ENCODE measurements at regions not wholly inside any gene's neighbourhood (a gene's known extent, or its start where the extent isn't known, plus 50 kb on each side); places are given as distances from the start of the nearest gene placed in this dataset.

DNA sequence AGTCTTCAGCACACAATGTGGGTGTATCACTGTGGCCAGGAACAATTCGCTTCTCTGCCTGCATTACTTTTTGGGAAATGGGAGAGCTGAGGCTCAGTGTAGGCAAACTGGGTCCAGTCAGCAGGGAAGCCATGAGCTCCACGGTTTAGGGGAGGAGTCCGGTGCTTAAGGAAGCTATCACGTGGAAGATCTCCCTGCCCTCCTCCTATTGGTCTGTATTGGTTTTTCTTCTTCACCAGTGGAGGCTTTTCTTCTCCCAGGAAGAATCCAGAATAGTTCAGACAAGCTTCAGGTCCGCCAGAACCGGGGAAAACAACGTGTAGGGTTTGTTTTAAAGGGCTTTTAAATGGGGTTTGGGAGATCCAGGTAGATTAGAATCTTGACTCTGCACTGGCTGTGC lies 156.2 kb upstream of the CAMK1G start:
- WGBS (ENCODE audit: insufficient coverage, insufficient read length): no CpG with 5 or more reads among the region's 7 CpGs
- no peak overlapping the region for H3K4me3 ChIP-seq (ENCODE audit: low read length)
- H3K27me3 ChIP-seq (ENCODE audit: control insufficient read depth, insufficient read depth, low read length): no peaks in the 10 kb centered on the region
- peaks cover 8% of the 10 kb centered on the region for H3K4me1 ChIP-seq (ENCODE audit: control insufficient read depth, insufficient read depth, low read length)
- no peak for DNase-seq (ENCODE audit: low read depth, low spot score)
- no peaks in the 10 kb centered on the region for H3K9me3 ChIP-seq (ENCODE audit: control insufficient read depth, insufficient read depth, low read length)
- no peaks in the 10 kb centered on the region for H3K36me3 ChIP-seq (ENCODE audit: control insufficient read depth, insufficient read depth, low read length)
- H3K27ac ChIP-seq (ENCODE audit: low read length): no peak overlapping the region

DNA sequence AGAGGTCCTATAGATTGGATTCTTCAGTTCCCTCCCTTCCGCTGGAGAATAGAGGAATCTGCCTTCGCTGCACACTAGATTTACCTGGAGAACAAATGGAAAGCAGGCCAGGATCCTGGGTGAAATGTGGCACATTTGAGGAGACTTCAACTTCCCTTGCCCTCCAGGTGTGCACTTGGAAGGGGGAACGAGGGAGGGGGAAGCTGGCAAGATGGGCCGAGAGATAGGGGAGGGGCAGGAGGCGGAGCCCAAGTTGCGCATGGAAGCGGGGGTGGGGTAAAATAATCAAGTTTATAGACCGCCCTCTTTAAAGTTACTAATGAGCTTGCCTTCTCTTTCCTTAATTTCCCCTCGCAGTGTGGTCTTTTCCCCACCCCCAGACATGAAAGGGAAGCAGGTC lies 155.7 kb upstream of the CAMK1G start:
- DNase-seq (ENCODE audit: low read depth, low spot score): no peak
- Histone ChIP-seq H3K4me3 (ENCODE audit: low read length) (no peak overlapping the region), H3K27ac (ENCODE audit: low read length) (no peak overlapping the region), H3K27me3 (ENCODE audit: control insufficient read depth, insufficient read depth, low read length) (no peaks in the 10 kb centered on the region), H3K4me1 (ENCODE audit: control insufficient read depth, insufficient read depth, low read length) (peaks cover 9% of the 10 kb centered on the region), H3K9me3 (ENCODE audit: control insufficient read depth, insufficient read depth, low read length) (no peaks in the 10 kb centered on the region), H3K36me3 (ENCODE audit: control insufficient read depth, insufficient read depth, low read length) (no peaks in the 10 kb centered on the region)
- no CpG with 5 or more reads among the region's 9 CpGs for WGBS (ENCODE audit: insufficient coverage, insufficient read length)

DNA sequence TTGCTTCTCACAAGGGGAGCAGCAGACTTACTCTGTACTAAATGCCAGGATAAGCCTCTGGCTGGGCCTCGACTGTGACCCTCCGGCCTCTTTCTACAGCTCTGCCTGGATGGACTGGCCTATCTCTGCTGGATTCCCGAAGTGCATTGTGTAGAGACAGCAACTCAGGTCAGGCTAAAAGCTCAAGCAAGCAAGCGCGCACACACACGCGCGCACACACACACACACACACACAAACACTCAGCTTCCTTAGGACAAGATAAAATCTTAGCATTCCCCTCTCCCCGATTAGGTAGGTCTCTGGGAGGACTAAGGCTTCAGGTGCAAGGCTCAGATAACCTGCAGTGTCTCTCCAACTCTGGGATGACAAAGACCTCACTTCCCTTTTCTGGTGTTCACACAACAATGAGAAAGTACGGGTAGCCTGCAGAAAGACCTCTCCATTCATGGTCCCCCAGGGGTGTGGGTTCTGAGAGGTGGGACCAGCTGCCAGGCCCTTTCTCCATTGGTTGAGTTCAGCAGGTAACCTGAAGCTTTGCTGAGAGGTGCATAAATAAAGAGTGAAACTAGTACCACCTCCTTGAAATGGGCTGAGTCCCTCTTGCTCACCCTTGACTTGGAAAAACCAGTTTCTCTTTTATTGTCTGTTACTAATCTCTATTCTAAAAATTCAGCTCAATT lies 155.1 kb upstream of the CAMK1G start:
- no peak overlapping the region for H3K4me3 ChIP-seq (ENCODE audit: low read length)

DNA sequence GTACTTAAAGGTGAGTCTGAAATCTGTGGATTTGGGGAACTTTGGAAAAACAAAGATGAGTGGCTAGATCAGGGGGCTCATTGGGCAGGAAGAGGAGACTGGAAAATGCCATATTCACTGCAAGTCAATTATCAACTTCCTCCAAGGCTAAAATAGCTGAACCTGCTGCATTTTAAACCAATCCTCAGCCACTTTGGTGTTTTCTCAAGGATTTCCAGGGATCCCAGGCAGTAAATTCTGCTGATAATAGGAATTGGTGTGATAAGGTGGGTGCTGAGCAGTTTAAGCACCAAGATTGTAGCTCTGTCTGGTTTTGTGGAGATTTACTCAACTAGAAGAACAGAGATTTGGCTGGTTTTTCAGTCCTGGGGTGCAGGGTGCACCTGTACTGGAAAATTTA lies 153.9 kb upstream of the CAMK1G start:
- Histone ChIP-seq H3K27ac (ENCODE audit: low read length) (no peak overlapping the region), H3K4me3 (ENCODE audit: low read length) (no peak overlapping the region), H3K36me3 (ENCODE audit: control insufficient read depth, insufficient read depth, low read length) (no peaks in the 10 kb centered on the region), H3K27me3 (ENCODE audit: control insufficient read depth, insufficient read depth, low read length) (no peaks in the 10 kb centered on the region), H3K4me1 (ENCODE audit: control insufficient read depth, insufficient read depth, low read length) (peaks cover 17% of the 10 kb centered on the region), H3K9me3 (ENCODE audit: control insufficient read depth, insufficient read depth, low read length) (no peaks in the 10 kb centered on the region)
- no peak for DNase-seq (ENCODE audit: low read depth, low spot score)

More for the DNA sequence above, 155.1 kb upstream of the CAMK1G start:
- Histone ChIP-seq H3K27me3 (ENCODE audit: control insufficient read depth, insufficient read depth, low read length) (no peaks in the 10 kb centered on the region), H3K36me3 (ENCODE audit: control insufficient read depth, insufficient read depth, low read length) (no peaks in the 10 kb centered on the region), H3K9me3 (ENCODE audit: control insufficient read depth, insufficient read depth, low read length) (no peaks in the 10 kb centered on the region), H3K4me1 (ENCODE audit: control insufficient read depth, insufficient read depth, low read length) (peaks cover 12% of the 10 kb centered on the region), H3K27ac (ENCODE audit: low read length) (no peak overlapping the region)
- no CpG with 5 or more reads among the region's 10 CpGs for WGBS (ENCODE audit: insufficient coverage, insufficient read length)
- no peak for DNase-seq (ENCODE audit: low read depth, low spot score)

DNA sequence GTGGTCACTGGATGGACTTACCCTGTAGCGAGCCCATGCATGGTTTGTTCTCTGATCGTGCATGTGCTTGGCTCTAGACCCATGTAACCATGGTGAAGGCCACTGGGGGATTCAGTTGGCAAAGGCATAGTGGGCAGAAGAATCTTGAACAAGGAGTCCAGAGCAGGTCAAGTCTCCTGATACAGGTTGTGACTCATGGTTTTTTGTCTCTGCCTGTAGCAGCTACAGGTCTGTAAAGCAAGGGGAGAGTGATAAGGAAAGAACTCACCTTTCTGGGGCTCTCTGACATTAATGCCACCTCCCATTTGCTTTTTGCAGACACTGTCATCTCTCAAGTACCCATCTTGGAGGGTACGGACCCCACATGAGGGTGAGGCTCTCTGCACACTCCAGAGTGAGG lies 153.4 kb upstream of the CAMK1G start:
- peaks cover 19% of the 10 kb centered on the region for H3K4me1 ChIP-seq (ENCODE audit: control insufficient read depth, insufficient read depth, low read length)

DNA sequence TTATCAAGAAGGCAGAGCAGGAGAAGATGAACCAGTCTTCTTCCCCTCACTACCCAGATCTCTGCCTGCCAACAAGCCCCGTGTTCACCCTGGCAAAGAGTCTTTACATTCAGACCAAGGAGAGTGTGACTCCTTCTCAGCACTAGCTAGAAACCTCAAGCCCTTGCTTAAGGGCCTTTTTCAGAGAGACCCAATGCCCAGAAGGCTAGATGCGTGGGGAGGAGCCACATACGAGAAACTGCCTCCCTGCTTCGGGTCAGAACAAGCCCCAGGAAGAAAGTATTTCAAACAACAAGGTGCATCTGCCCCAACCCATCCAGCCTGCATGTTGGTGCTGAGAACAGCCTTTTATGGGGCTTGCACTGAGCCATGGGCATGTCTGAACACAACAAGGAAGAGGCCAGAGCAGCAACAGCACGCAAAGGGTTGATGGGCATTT lies 152.7 kb upstream of the CAMK1G start:
- no peak overlapping the region for H3K4me3 ChIP-seq (ENCODE audit: low read length)
- DNase-seq (ENCODE audit: low read depth, low spot score): no peak
- no peak overlapping the region for H3K27ac ChIP-seq (ENCODE audit: low read length)
- H3K36me3 ChIP-seq (ENCODE audit: control insufficient read depth, insufficient read depth, low read length): no peaks in the 10 kb centered on the region
- no peaks in the 10 kb centered on the region for H3K9me3 ChIP-seq (ENCODE audit: control insufficient read depth, insufficient read depth, low read length)
- WGBS (ENCODE audit: insufficient coverage, insufficient read length): no CpG with 5 or more reads among the region's 5 CpGs
- peaks cover 19% of the 10 kb centered on the region for H3K4me1 ChIP-seq (ENCODE audit: control insufficient read depth, insufficient read depth, low read length)
- H3K27me3 ChIP-seq (ENCODE audit: control insufficient read depth, insufficient read depth, low read length): no peaks in the 10 kb centered on the region

More for the DNA sequence above, 153.4 kb upstream of the CAMK1G start:
- Histone ChIP-seq H3K9me3 (ENCODE audit: control insufficient read depth, insufficient read depth, low read length) (no peaks in the 10 kb centered on the region), H3K27me3 (ENCODE audit: control insufficient read depth, insufficient read depth, low read length) (no peaks in the 10 kb centered on the region), H3K4me3 (ENCODE audit: low read length) (no peak overlapping the region), H3K36me3 (ENCODE audit: control insufficient read depth, insufficient read depth, low read length) (no peaks in the 10 kb centered on the region), H3K27ac (ENCODE audit: low read length) (no peak overlapping the region)
- no peak for DNase-seq (ENCODE audit: low read depth, low spot score)
- no CpG with 5 or more reads among the region's 3 CpGs for WGBS (ENCODE audit: insufficient coverage, insufficient read length)

DNA sequence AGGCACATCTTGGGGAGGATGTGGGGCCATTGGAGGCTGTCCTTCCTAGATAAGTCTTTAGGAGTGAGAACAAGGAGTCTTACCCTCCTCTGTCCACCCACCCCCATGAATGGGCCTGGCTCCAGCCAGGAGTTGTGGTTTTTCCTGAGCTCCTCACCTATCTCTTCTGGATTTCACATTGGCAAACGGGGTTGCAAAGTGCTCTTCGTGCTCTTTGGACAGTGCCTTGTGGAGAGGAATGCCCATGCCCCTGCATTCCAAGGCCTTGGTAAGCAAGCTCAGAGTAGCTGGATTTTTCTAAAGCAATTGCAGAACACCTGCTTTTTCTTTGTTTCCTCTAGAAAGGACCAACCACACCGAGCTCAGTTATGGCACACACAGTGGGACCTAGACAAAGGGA lies 152.1 kb upstream of the CAMK1G start:
- no peaks in the 10 kb centered on the region for H3K9me3 ChIP-seq (ENCODE audit: control insufficient read depth, insufficient read depth, low read length)
- DNase-seq (ENCODE audit: low read depth, low spot score): no peak
- WGBS (ENCODE audit: insufficient coverage, insufficient read length): no CpG with 5 or more reads among the region's 3 CpGs
- H3K4me1 ChIP-seq (ENCODE audit: control insufficient read depth, insufficient read depth, low read length): peaks cover 19% of the 10 kb centered on the region
- no peak overlapping the region for H3K27ac ChIP-seq (ENCODE audit: low read length)
- H3K4me3 ChIP-seq (ENCODE audit: low read length): no peak overlapping the region
- no peaks in the 10 kb centered on the region for H3K27me3 ChIP-seq (ENCODE audit: control insufficient read depth, insufficient read depth, low read length)
- H3K36me3 ChIP-seq (ENCODE audit: control insufficient read depth, insufficient read depth, low read length): no peaks in the 10 kb centered on the region

DNA sequence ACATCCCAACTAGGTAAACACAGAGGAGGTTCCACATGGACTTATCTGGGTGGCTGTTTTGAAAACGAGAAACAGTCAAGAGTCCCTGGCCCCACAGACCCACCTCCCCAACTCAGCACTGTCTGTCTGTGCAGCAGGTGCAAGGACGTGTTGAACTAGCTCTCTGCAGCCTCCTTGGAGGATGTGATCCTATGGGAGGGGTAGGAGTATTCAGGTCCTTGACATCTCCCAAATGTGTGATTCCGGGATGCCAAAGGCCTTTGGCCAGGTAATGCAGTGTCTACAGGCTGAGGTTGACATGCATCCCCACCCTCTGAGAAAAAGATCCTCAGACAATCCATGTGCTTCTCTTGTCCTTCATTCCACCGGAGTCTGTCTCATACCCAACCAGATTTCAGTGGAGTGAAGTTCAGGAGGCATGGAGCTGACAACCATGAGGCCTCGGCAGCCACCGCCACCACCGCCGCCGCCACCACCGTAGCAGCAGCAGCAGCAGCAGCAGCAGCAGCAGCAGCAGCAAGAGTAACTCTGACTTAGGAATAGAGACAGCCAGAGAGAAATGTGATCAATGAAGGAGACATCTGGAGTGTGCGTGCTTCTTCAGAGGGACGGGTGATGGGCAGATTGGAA lies 151.6 kb upstream of the CAMK1G start:
- no CpG with 5 or more reads among the region's 12 CpGs for WGBS (ENCODE audit: insufficient coverage, insufficient read length)
- no peak overlapping the region for H3K27ac ChIP-seq (ENCODE audit: low read length)
- no peak overlapping the region for H3K4me3 ChIP-seq (ENCODE audit: low read length)

DNA sequence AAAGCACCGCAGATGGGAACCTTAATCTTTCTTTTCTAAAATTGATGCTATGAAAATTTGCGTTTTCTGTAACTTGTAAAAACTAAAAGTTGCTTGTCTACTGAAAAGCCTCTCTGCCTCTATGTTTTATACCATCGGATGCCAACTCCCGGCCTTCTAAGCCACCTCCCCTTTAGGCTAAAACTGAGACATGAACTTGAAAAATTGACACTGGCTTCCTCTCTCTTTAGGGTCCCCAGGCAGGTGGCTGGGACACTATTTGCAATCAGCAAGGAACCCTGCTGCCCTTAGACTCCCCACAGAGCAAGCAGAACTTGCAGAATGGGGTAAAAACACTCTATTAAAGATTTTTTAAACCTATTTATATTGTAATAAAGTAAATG lies 151.1 kb upstream of the CAMK1G start:
- no peaks in the 10 kb centered on the region for H3K9me3 ChIP-seq (ENCODE audit: control insufficient read depth, insufficient read depth, low read length)
- H3K27me3 ChIP-seq (ENCODE audit: control insufficient read depth, insufficient read depth, low read length): no peaks in the 10 kb centered on the region
- no peak for DNase-seq (ENCODE audit: low read depth, low spot score)
- H3K27ac ChIP-seq (ENCODE audit: low read length): no peak overlapping the region
- no peaks in the 10 kb centered on the region for H3K36me3 ChIP-seq (ENCODE audit: control insufficient read depth, insufficient read depth, low read length)
- no peak overlapping the region for H3K4me3 ChIP-seq (ENCODE audit: low read length)
- WGBS (ENCODE audit: insufficient coverage, insufficient read length): no CpG with 5 or more reads among the region's 4 CpGs
- H3K4me1 ChIP-seq (ENCODE audit: control insufficient read depth, insufficient read depth, low read length): peaks cover 19% of the 10 kb centered on the region

More for the DNA sequence above, 151.6 kb upstream of the CAMK1G start:
- Histone ChIP-seq H3K4me1 (ENCODE audit: control insufficient read depth, insufficient read depth, low read length) (peaks cover 19% of the 10 kb centered on the region), H3K27me3 (ENCODE audit: control insufficient read depth, insufficient read depth, low read length) (no peaks in the 10 kb centered on the region), H3K36me3 (ENCODE audit: control insufficient read depth, insufficient read depth, low read length) (no peaks in the 10 kb centered on the region), H3K9me3 (ENCODE audit: control insufficient read depth, insufficient read depth, low read length) (no peaks in the 10 kb centered on the region)
- no peak for DNase-seq (ENCODE audit: low read depth, low spot score)

DNA sequence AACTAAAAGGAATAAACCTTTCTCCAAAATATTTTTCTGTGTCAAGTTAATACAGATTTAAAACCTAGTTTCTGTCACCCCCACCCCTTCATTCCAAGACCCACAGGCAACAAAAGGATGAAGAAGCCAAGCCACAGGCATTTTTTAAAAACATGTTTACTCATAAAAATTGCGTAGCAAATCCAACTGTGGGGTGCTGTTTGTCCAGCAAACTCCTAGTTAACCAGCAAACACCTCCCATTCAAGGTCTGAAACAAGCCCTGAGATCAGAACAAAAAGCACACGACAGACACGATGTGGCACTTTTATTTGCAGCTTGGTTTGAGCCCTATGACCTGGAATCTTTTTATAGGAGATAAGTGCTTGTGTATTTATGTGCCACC lies 149.9 kb upstream of the CAMK1G start:
- no CpG with 5 or more reads among the region's 3 CpGs for WGBS (ENCODE audit: insufficient coverage, insufficient read length)
- Histone ChIP-seq H3K36me3 (ENCODE audit: control insufficient read depth, insufficient read depth, low read length) (no peaks in the 10 kb centered on the region), H3K9me3 (ENCODE audit: control insufficient read depth, insufficient read depth, low read length) (no peaks in the 10 kb centered on the region), H3K27ac (ENCODE audit: low read length) (no peak overlapping the region), H3K4me3 (ENCODE audit: low read length) (no peak overlapping the region), H3K27me3 (ENCODE audit: control insufficient read depth, insufficient read depth, low read length) (no peaks in the 10 kb centered on the region; the same call in 1 of the 2 replicates), H3K4me1 (ENCODE audit: control insufficient read depth, insufficient read depth, low read length) (peaks cover 12% of the 10 kb centered on the region; the same call in 1 of the 2 replicates)
- no peak for DNase-seq (ENCODE audit: low read depth, low spot score)

DNA sequence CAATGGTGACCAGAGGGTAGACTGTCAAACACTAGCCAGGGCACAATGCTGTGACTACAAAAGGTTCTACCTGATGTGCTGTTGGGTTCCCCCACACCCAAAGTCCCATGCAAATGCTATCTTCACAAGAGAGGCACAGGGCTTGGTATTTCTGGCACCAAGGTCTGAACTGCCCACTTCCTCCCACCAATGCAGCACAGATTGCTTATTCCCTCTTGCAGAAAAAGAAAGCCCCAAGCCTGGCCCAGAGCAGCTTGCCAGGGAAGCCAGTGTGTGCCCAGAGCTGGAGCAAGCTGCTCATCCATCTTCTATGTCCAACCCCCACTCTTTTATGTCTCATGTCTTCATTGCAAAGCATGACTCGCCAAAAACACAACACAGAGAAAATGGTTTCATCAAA lies 149.4 kb upstream of the CAMK1G start:
- no peaks in the 10 kb centered on the region; the same call in 1 of the 2 replicates for H3K27me3 ChIP-seq (ENCODE audit: control insufficient read depth, insufficient read depth, low read length)
- H3K4me1 ChIP-seq (ENCODE audit: control insufficient read depth, insufficient read depth, low read length): peaks cover 12% of the 10 kb centered on the region; the same call in 1 of the 2 replicates
- no peak for DNase-seq (ENCODE audit: low read depth, low spot score)
- no CpG with 5 or more reads among the region's 1 CpG for WGBS (ENCODE audit: insufficient coverage, insufficient read length)
- H3K27ac ChIP-seq (ENCODE audit: low read length): no peak overlapping the region
- no peaks in the 10 kb centered on the region for H3K36me3 ChIP-seq (ENCODE audit: control insufficient read depth, insufficient read depth, low read length)
- no peaks in the 10 kb centered on the region for H3K9me3 ChIP-seq (ENCODE audit: control insufficient read depth, insufficient read depth, low read length)
- no peak overlapping the region for H3K4me3 ChIP-seq (ENCODE audit: low read length)
